GM12878 (cell line): ENCODE measurements at regions not wholly inside any gene's neighbourhood (a gene's known extent, or its start where the extent isn't known, plus 50 kb on each side); places are given as distances from the start of the nearest gene placed in this dataset.
"Not testable (repeated sequence)": the region's sequence is repeated elsewhere in the genome, so short reads cannot be mapped to it uniquely, and the experiment has no call there.

ENCODE experiments used
- FOXM1 ChIP-seq: IDR thresholded peaks from 2 replicates; pipeline ENCODE4 v1.6.1; 2012; ENCODE audit warnings: low read depth, mild to moderate bottlenecking, inconsistent platforms, low read length, moderate library complexity
- JUND ChIP-seq: IDR thresholded peaks from 2 replicates; pipeline ENCODE4 v1.6.1; 2012; ENCODE audit warnings: low read depth, mild to moderate bottlenecking, low read length, improper control_type of control experiment, moderate library complexity
- NFIC ChIP-seq: IDR thresholded peaks from 2 replicates; pipeline ENCODE4 v1.6.1; 2012; ENCODE audit warnings: low read depth, mild to moderate bottlenecking, inconsistent platforms, low read length, moderate library complexity
- POLR2A ChIP-seq: IDR thresholded peaks from 2 replicates; pipeline ENCODE4 v1.6.1; 2011; ENCODE audit warnings: low read depth, mild to moderate bottlenecking, low read length
- POLR2AphosphoS5 ChIP-seq: IDR thresholded peaks from 2 replicates; pipeline ENCODE4 v1.6.1; 2011; ENCODE audit warnings: mild to moderate bottlenecking, low read length, inconsistent platforms
- RFX5 ChIP-seq: IDR thresholded peaks from 2 replicates; pipeline ENCODE4 v1.6.1; 2011; ENCODE audit warnings: low read depth, low read length, improper control_type of control experiment
- SREBF2 ChIP-seq: IDR thresholded peaks from 2 replicates; pipeline ENCODE4 v1.6.1; 2012; ENCODE audit warnings: mild to moderate bottlenecking, low read length
- TARDBP ChIP-seq: IDR thresholded peaks from 2 replicates; pipeline ENCODE4 v1.6.1; 2016; ENCODE audit warnings: borderline replicate concordance
- TF ChIP-seq, protein P1 (sequence below): fragments of 450-650 bp; IDR thresholded peaks from 2 replicates; pipeline ENCODE4 v1.6.1; 2018; ENCODE audit warnings: mild to moderate bottlenecking, low read depth, moderate library complexity; ENCODE audit not compliant: partially characterized antibody

DNA sequence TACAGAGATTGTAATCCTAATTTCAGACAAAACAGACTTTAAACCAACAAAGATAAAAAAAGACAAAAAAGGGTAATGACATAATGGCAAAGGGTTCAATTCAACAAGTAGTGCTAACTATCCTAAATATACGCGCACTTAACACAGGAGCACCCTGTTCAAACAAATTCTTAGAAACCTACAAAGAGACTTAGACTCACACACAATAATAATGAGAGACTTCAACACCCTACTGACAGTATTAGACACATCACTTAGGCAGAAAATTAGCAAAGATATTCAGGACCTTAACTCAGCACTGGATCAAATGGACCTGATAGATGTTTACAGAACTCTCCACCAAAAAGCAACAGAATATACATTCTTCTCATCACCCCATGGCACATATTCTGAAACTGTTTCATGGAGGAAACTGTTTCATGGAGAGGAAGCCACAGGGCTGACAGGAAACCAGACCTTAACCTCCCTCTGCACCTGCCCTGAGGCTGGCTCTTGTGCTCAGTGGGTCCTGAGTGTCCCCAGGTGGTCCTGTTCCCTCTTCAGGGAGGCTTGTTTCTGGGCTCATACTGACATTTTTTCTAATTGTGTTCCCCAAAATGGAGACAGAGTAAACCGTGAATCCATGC is 54.7 kb downstream of the OR4M2 start:
- TF ChIP-seq POLR2A, NFIC, JUND, TARDBP, FOXM1, POLR2AphosphoS5, SREBF2, RFX5: not testable (repeated sequence)
- TF ChIP-seq, protein P1, sequence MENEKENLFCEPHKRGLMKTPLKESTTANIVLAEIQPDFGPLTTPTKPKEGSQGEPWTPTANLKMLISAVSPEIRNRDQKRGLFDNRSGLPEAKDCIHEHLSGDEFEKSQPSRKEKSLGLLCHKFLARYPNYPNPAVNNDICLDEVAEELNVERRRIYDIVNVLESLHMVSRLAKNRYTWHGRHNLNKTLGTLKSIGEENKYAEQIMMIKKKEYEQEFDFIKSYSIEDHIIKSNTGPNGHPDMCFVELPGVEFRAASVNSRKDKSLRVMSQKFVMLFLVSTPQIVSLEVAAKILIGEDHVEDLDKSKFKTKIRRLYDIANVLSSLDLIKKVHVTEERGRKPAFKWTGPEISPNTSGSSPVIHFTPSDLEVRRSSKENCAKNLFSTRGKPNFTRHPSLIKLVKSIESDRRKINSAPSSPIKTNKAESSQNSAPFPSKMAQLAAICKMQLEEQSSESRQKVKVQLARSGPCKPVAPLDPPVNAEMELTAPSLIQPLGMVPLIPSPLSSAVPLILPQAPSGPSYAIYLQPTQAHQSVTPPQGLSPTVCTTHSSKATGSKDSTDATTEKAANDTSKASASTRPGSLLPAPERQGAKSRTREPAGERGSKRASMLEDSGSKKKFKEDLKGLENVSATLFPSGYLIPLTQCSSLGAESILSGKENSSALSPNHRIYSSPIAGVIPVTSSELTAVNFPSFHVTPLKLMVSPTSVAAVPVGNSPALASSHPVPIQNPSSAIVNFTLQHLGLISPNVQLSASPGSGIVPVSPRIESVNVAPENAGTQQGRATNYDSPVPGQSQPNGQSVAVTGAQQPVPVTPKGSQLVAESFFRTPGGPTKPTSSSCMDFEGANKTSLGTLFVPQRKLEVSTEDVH: not testable (repeated sequence)
